ENCODE measurements at regions not wholly inside any gene's neighbourhood (a gene's known extent, or its start where the extent isn't known, plus 50 kb on each side); places are given as distances from the start of the nearest gene placed in this dataset.

DNA sequence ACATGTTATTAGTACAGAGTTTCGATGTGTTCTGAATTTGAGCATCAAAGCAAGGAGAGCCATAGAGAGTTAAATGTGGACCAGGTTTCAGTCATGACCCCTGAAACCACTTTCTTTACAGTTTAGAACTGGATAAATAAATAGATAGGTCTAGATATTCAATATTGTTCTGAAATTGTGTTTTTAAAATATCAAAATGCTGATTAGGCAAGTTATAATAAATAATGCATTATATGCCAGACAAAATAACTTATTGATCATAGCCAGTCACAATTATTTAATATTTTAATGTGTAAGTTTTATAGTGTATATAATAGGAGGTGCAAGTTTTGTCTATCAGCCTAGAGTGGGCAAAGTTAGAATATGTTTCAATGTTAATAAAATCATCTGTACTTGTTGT, 569.5 kb downstream of the METTL15 start:
- DNase-seq (ENCODE audit: low spot score): no peak

DNA sequence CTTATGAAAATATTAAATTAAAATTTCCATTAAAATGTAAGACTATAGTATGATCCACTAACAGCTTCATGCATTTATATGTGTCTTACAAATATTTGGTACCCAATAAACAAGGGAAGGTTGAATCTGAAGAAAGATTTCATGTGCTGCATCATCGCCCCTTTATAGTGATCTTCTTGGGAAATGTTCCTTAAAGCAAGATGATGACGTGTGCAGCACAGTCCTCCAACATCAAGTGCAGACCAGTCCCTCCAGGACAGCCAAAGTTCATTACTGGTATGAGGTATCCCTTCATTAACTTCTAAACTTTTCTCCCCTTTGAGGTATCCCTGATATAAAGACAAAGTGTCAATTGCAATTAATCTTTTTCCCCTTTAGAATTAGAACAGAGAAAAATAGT, 567.0 kb downstream of the METTL15 start:
- no peak for DNase-seq (ENCODE audit: low spot score)

DNA sequence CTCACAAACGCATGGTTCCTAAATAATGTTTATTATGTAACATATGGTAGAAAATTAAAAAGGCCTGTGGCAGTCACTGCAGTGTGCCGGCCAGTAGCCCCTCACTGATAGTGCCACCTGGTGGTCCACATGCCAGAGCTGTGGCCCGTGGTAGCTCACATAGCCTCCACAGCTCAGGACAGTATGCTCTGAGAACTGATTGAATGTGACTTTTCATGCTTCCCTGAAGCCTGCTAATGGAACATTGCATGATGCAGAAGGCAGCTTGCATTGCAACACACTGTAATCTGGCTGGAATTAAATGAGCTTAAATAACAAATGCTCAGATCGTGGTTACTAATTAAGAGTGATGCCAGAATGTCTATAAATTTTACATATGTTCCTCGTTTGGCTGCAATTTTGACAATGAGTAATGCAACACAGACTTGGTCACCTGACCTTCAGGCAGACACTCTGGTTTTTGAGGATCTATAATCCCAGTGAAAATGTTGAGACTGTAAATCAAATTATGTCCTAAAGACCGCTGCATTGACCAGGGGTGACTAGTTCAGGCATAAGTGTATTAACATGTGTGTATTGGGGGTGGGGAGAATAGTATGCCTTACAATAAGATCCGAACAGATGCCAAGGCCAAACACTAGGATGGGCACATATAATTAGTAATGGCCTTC, 566.4 kb downstream of the METTL15 start:
- DNase-seq (ENCODE audit: low spot score): no peak

DNA sequence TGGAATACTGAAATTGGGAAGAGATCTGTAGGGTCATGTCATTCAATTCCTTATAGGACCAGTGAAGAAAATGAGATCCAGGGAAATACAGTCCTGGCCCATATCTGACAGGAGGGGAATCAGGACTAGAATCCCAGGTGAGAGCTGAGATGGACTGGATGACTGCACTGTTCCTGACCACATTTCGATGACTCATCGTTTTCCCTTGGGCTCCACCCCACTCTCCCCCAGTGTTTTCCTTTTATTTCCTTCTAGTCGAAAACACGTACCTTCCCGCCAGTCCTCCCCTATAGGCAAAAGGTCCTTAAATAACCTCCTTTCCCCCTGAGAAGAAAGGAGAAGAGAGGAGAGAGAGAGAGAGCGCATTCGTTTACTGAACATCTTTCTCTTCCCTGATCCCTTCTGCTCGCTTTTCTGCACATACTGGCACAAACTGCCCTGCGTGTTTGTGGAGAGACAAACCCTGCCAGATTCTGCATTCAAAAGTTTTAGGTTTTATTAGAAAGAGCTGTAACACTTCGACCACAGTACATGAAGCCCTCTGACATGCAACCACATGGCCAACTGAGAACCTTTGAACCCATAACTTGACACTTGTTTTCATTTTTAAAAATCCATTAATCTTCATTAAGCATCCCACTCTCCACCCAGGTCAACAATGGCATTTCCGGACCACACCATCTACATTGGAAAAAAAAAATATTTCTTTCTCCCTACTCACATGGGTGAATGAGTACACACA, 565.7 kb downstream of the METTL15 start:
- no peak for DNase-seq (ENCODE audit: low spot score)

DNA sequence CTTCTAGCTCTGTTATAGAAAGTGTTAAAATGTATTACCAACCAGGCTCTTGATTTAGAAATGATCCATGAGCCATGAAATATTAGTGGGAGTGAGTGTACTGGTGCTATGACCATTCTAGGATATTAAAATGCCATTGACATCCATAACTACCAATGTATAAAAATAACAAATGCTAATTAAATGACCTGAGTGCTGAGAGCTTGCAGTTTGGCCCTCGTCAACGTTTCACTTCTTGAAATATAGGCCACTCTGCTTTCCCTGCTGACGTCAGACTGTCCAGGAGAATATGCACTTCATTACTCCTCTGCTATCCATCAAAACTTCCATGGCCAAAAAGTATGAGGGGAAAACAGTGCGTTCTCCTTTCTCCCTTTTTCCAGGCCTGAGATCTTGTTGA, 563.1 kb downstream of the METTL15 start:
- no peak for DNase-seq (ENCODE audit: low spot score)

DNA sequence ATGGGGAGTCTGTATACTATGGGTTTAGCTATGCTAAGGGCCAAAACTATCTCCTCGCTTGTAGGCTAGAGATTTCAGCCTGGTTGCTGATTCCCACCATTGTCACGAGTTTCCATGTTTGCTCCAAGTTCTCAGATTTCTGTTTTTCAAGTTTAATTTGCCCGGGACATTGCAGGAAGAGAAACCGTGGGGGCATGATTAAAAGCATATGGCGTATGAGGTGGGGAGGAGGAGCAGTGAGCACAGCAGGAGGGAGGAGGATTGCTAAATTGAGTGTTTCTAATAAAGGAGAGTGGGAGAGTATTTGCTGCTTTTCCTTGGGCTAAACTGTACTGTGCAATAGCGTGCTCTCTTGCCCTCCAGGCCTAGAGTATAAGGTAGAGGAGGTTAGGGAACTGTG, 558.4 kb downstream of the METTL15 start:
- no peak for DNase-seq (ENCODE audit: low spot score)

DNA sequence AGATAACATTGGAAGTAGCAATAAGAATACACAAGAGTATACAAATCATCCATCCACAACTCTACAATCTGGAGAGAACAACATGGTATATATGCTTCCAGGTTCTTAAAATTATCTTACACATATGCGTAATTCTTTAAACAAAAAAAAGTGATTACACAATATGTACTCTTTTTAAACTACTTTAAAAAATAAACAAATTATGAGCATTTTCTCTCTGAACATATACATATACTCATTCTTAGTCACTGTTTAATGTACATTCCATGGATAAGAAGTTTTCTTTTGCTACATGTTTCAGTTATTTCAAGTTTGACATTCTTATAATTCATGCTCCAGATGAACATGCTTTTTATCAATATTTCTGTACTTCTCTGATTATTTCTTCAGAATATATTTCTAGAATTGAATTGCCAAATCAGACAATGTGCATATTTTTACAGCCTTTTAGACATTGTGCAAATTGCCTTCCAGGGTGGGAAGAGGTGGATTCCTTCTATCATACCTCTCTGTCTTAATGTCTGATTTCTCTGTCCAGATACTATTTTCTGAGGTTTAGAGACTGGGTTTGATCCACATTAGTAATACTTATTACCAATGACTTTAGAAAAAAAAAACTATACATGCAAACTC, 551.6 kb downstream of the METTL15 start:
- no peak for DNase-seq (ENCODE audit: low spot score)

DNA sequence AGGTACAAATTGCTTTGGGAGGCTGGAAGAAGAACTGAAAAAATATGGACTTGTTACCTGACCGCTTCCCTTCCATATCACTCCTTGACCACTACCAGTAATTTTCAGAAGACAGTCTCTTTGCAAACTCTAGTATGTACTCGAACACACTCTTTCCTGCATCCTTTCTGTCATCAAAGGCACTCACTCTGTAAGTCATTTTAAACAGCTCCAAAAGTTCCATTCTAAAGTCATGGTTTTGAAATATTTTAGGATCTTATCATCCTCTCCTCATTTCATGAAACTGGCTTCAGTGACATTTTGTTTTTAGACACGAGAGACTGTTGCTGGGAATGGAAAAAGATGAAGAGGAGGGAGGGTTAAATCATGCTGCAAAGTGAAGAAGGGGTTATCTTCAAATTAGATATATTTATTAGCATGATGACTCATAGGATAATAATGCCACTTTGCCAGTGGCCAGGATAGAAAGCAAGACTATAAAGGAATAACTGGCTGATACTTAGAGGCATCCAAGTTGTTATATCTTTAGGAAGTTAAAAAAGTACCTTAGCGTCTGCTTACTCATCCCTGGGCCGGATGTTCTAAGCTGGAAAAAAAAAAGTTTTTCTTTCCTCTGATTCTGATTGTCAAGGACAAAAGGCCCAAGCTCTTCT, 549.3 kb downstream of the METTL15 start:
- DNase-seq (ENCODE audit: low spot score): no peak

DNA sequence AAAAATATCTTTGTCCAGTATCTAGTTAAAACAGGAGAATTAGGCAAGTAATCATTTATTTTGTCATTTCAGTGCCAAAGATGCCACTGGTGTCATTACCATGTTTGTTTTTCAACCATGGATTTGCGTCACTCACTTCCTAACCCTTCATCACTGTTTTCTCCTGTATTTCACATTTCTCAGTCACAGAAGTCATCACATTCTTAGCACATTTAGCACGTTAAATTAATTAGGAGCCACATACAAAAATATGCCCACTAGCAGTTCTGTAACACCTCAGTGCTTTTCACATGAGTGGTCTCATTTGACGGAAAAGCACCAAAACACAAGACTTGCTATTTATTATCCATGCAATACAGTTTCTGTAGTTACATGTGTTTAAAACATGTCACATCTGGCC, 546.0 kb downstream of the METTL15 start:
- no peak for DNase-seq (ENCODE audit: low spot score)

DNA sequence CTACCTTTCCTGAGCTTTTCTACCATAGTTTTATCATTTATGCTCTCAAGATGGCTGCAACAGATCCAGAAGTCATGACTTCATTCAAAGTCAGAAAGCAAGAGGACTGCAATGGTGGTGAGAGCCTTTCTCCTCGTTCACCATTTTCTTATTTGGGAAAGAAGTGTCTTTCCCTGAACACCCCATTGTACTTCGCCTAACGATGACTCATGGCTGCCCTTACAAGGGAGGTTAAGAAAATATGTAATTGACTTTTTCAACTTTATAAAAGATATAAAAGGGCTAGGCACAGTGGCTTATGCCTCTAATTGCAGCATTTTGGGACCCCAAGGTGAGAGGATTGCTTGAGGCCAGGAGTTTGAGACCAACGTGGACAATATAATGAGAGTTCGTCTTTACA, 541.7 kb downstream of the METTL15 start:
- DNase-seq (ENCODE audit: low spot score): no peak

DNA sequence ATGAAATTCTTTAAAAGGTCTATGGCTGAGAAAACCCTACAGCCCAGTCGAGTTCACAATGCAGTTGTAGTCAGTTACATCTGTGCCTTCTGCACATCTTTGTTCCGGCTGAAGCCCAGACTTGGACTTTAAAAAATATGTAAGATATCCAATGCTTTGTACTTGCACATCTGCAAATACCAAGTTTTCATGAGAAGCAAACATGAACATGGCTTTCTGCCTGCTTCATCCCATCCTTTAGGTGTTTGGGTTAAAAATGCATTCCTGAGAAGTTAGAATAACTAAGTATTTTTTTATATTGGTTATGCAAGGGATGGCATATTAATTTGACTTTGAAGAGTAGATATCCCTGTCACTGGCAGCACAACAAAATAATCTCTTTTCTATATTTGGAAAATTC, 528.4 kb downstream of the METTL15 start:
- no peak for DNase-seq (ENCODE audit: low spot score)

DNA sequence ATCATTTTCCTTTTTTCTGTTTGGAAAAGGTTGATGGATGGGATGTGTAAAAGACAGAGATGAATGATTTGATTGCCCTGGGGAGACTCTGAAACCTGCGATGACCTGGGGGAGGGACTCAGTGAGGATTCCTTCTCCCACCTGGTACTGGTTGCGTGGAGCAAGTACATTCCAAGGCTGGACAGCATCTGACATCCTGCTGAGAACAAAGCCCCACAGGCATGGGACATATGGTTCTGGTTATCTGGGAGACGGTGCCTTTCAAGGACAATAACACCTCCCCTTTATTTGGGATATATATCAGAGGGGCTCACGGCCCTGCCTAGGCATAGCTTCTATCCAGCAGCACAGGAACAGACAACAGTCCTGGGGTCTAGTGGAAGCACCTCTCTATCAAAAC, 527.8 kb downstream of the METTL15 start:
- DNase-seq (ENCODE audit: low spot score): no peak

DNA sequence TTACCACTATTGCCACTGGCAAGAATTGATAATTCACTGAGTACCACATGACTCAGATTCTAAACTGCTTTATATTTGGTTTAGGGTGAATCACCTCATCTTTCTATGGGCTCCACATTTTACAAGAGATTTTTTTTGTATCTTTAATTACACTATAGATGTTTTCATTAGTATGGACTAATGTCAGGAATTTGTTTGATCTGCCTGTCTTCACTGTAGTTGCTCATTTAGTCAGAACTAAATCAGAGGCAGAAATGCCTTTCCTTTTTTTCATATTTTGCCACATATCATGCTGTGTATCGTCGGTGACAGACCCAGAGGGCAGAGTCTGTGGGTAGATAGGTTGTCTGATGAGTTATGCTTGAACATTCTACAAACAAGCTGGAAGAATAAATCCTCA, 524.1 kb downstream of the METTL15 start:
- DNase-seq (ENCODE audit: low spot score): no peak

DNA sequence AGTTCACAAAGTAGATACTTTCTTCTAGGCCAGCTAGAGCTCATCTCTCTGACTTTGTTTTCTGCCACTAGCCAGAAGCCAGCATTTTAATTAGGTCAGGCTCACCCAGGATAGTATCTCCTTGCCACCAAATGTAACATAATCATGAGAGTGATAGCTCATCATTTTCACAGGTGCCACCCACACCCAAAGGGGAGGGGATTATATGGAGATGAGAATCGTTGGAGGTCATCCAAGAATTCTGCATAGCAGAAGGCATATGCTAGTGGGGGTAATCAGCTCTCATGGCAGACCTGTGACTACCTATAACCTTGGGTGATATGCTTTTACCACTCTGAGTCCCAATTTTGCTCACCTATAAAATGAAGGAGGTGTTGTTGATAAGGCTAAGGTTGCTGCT, 523.0 kb downstream of the METTL15 start:
- DNase-seq (ENCODE audit: low spot score): no peak

DNA sequence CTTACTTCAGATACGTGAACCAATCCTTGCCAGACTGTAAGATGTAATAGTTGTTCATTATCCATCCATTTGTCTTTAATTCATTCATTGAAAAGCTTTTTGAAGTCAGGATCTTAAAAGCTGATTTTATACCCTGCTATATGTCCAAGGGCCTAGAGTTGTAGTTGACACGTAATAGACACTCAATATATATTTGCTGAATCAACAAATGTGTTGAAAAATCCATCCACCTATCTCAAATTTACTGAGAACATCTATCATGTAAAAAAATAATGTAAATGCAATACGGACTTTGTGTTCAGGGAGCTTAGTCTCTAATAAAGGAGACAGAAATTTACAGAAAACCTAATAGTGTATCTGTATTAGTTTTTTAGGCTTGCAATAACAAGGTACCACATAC, 521.0 kb downstream of the METTL15 start:
- no peak for DNase-seq (ENCODE audit: low spot score)

DNA sequence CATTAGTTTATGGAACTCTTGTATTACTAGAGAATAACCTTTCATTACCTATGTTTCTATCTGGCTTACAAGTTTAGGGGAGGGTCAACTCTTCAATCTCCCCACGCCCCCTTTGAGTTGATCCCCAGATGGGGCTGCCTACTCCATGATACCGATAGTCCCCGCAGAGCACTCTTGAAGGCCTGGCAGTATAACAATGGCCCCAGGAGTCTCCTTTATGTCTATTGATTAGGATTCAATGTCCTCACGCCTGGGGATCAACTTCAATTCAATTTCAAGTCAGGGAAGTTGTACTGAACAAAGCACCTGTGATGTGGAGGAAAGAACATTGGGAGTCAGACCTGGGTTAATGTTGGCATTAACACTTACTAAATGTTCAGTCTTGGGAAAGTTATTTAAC, 520.2 kb downstream of the METTL15 start:
- DNase-seq (ENCODE audit: low spot score): no peak

DNA sequence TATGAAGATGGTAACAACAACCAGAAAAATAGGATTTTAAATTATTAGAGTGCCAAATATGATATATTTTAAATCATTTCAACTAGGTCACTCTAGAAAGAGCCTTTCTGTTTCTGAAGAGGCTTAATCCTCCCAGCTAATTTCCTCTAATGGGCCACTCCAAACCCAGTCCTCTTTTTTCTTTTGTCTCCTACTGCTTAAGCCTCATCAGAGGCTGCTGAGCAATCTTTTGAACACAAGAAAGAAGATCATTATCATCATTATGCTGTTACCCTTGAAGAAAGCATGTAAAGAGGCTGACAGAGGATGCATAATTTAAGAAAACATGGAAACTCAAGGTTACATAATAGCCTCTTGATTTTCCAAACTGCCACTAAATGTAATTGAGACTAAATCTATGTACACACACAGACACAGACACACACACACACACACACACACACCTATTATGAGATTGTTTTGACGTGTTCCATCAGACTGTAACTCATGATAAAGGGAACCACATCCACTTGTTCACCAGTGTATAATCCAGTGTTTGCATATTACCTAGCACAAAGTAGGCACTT, 519.6 kb downstream of the METTL15 start:
- no peak for DNase-seq (ENCODE audit: low spot score)

DNA sequence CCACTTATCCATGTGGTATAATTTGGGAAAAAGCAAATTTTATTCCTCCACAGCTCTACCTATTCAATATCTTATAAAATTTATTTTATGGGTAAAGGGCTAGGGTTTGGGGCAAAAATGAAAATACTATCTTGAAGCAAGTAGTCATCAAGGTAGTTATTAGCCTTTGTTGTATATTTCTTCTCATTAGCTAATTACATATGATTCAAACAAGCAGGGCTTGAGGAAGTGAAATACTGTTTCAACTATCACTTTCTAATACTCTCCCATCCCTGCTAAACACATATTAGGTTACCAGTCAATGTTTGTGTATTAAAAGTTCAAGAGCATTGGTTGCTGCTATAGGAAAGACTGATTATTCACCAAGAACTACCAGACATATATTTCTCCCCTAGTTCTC, 517.3 kb downstream of the METTL15 start:
- no peak for DNase-seq (ENCODE audit: low spot score)

DNA sequence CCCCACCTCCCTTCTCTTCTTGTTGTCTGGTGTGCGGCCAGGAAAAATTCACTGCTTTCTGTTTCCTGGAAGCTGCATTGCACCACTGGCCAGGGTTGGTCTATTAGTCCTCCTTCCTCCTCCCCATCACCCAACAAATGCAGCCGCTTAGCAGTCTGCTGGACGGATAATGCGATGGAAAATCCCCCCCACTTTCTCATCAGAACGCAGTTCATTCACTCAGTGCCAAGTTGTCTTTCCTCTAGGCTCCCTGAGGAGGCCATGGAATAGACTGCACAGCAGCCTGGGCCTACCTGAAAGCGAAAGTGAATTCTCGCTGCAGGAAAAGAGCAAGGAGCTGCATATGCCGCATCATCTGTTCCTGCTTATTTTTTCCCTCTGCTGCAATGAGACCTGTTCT, 513.6 kb downstream of the METTL15 start:
- DNase-seq (ENCODE audit: low spot score): peak; percentile 77

DNA sequence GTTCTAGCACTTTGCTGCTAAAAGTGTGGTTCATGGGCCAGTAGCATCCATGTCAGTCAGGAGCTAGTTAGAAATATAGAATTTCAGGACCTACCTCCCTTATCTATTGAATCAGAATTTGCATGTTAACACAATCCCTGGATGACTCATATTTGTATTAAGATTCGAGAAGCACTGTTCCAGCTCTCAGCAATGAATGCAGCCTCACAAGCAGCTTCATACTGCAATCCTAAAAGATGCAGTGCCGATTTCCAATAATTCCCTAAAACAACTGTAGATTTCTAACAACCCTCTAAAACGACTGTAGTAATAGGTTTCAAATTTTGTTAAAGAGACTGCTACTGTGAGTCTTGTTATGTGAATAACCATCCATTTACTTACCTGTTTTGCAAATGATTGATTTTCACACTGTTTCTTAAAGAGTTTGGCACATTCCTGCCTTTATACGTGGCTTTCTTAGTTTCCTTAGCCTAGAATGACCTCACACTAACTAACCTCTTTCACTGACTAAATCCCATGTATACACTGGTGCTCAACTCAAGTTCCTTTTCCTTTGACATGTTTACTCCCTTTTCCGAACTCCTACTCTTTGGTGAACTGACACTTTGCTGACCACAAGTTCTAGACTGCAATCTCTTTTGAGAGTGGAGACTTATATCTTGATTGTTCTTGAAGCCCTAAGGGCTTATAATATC, 511.8 kb downstream of the METTL15 start:
- no peak for DNase-seq (ENCODE audit: low spot score)

DNA sequence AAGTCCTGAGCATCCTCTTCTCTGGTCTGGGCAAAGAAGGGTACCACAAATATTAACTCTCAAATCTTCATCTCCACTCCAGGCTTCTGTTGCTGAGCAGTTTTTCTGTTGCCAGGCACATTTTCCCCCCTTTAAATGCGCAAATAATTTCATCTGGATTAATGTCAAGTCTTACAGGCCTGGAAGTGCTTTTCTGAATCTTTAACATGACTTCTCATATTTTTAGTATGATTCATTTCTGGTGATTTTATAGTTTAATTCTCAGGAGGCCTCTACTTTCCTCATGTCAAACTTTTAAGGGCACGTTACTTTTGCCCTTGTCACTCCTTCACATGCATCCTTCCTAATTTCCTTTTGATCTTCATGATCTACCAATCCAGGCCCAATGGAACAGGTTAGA, 510.2 kb downstream of the METTL15 start:
- DNase-seq (ENCODE audit: low spot score): no peak

Measured in left forelimb (tissue), 1 donor.